Ammon's horn (tissue), 1 donor: ENCODE measurements at regions not wholly inside any gene's neighbourhood (a gene's known extent, or its start where the extent isn't known, plus 50 kb on each side); places are given as distances from the start of the nearest gene placed in this dataset.
A peak's percentile ranks its signal among the peaks of the same experiment; 100 is the strongest.
"Not testable (repeated sequence)": the region's sequence is repeated elsewhere in the genome, so short reads cannot be mapped to it uniquely, and the experiment has no call there.

ENCODE experiments used
- DNase-seq: peaks from one replicate; pipeline ENCODE4 v3.0.0-alpha.2; 2016; ENCODE audit warnings: low spot score

- DNase-seq: no peak
These were observed 82.2 kb upstream of the HABP2 start for GRCh38 chr10:113470372-113471240.

- no peak for DNase-seq
These were observed 81.4 kb upstream of the HABP2 start for GRCh38 chr10:113471241-113471996.

GRCh38 chr10:113473011-113473410 lies 79.8 kb upstream of the HABP2 start:
- no peak for DNase-seq

- no peak for DNase-seq
These were observed 79.0 kb upstream of the HABP2 start for GRCh38 chr10:113473851-113474250.

- DNase-seq: no peak
These were observed 78.1 kb upstream of the HABP2 start for GRCh38 chr10:113474752-113475151.

- no peak for DNase-seq
These were observed 77.5 kb upstream of the HABP2 start for GRCh38 chr10:113475381-113475807.

GRCh38 chr10:113476191-113476590 lies 76.7 kb upstream of the HABP2 start:
- no peak for DNase-seq

GRCh38 chr10:113476673-113477072 lies 76.2 kb upstream of the HABP2 start:
- no peak for DNase-seq

GRCh38 chr10:113477451-113477850 lies 75.4 kb upstream of the HABP2 start:
- DNase-seq: no peak

- no peak for DNase-seq
These were observed 73.3 kb upstream of the HABP2 start for GRCh38 chr10:113479346-113480080.

- DNase-seq: no peak
These were observed 72.8 kb upstream of the HABP2 start for GRCh38 chr10:113480081-113480360.

- no peak for DNase-seq
These were observed 71.9 kb upstream of the HABP2 start for GRCh38 chr10:113480851-113481502.

- no peak for DNase-seq
These were observed 68.4 kb upstream of the HABP2 start for GRCh38 chr10:113484487-113484886.

- no peak for DNase-seq
These were observed 67.1 kb upstream of the HABP2 start for GRCh38 chr10:113485736-113486135.

GRCh38 chr10:113486531-113486930 lies 66.3 kb upstream of the HABP2 start:
- no peak for DNase-seq

- no peak for DNase-seq
These were observed 65.7 kb upstream of the HABP2 start for GRCh38 chr10:113487154-113487553.

GRCh38 chr10:113488186-113488585 lies 64.7 kb upstream of the HABP2 start:
- no peak for DNase-seq

GRCh38 chr10:113489522-113489921 lies 63.3 kb upstream of the HABP2 start:
- not testable (repeated sequence) for DNase-seq

- no peak for DNase-seq
These were observed 60.8 kb upstream of the HABP2 start for GRCh38 chr10:113491967-113492565.

- no peak for DNase-seq
These were observed 59.7 kb upstream of the HABP2 start for GRCh38 chr10:113493195-113493594.

- no peak for DNase-seq
These were observed 59.0 kb upstream of the HABP2 start for GRCh38 chr10:113493882-113494301.

- peak; percentile 45 for DNase-seq
These were observed 58.1 kb upstream of the HABP2 start for GRCh38 chr10:113494761-113495160.
